Stomach (tissue), 8 donors: ENCODE measurements at regions not wholly inside any gene's neighbourhood (a gene's known extent, or its start where the extent isn't known, plus 50 kb on each side); places are given as distances from the start of the nearest gene placed in this dataset.

Source experiments
- DNase-seq, 2 donors: peaks; one replicate each; pipeline versions ENCODE4 v3.0.0 to v3.0.0-alpha.2; 2013 to 2019
- H3K27ac ChIP-seq, 5 donors: fragments of 200-600 bp in 4 of 5; sonication (generic) in 4 of 5; one replicate each; pipeline ENCODE4 v1.5.1; 2013 to 2019; ENCODE audit warnings: mild to moderate bottlenecking in 1 of 5, moderate library complexity in 1 of 5
- H3K27me3 ChIP-seq, 3 donors: fragments of 200-600 bp; sonication (generic); one replicate each; pipeline ENCODE4 v1.5.1; 2017 to 2019; ENCODE audit warnings: mixed run types in 1 of 3
- H3K36me3 ChIP-seq, 4 donors: fragments of 200-600 bp; sonication (generic); 1 replicate in 3 of 4; 2 replicates in 1 of 4; pipeline ENCODE4 v1.5.1; 2016 to 2019
- H3K4me1 ChIP-seq, 4 donors: fragments of 200-600 bp; sonication (generic); one replicate each; pipeline ENCODE4 v1.5.1; 2016 to 2019
- H3K4me3 ChIP-seq, 4 donors: fragments of 200-600 bp; sonication (generic) in 3 of 4; one replicate each; pipeline ENCODE4 v1.5.1; 2016 to 2019; ENCODE audit warnings: mild to moderate bottlenecking in 1 of 4
- H3K9me3 ChIP-seq, 4 donors: fragments of 200-600 bp; sonication (generic); one replicate each; pipeline ENCODE4 v1.5.1; 2016 to 2019
- EP300 ChIP-seq: sonication (generic); formaldehyde crosslinking; IDR thresholded peaks from one replicate; pipeline ENCODE4 v1.6.1; 2017; ENCODE audit warnings: antibody characterized with exemption
- POLR2A ChIP-seq, 4 donors: fragments of 450-650 bp; IDR thresholded peaks; one replicate each; pipeline ENCODE4 v1.6.1; 2016; ENCODE audit warnings: antibody characterized with exemption in 4 of 4, control low read depth in 2 of 4, mild to moderate bottlenecking in 1 of 4, moderate library complexity in 1 of 4
- POLR2AphosphoS5 ChIP-seq, 3 donors: sonication (generic); formaldehyde crosslinking; IDR thresholded peaks; one replicate each; pipeline ENCODE4 v1.6.1; 2016; ENCODE audit warnings: antibody characterized with exemption in 3 of 3
- WGBS, 5 donors: extraction: QIAGEN DNeasy Blood & Tissue Kit in 3 of 5; methylation state at CpG; one replicate each; pipeline versions ENCODE4 v1.1.5 to v1.1.7; 2013 to 2018; 5-methylcytosine and 5-hydroxymethylcytosine counted together
- intact Hi-C: fragments of 100-400 bp; cut with DNase I; formaldehyde crosslinking; loops from one replicate; pipeline ENCODE4 v1.15.1; 2023; ENCODE audit warnings: low total_unique reads
- TF ChIP-seq, protein P1 (sequence below), 7 experiments: fragments of 450-650 bp in 4 of 7; fragments of 200-600 bp in 3 of 7; sonication (generic) in 3 of 7; IDR thresholded peaks; one replicate each; pipeline ENCODE4 v1.5.1; 2016 to 2019; ENCODE audit warnings: antibody characterized with exemption in 7 of 7, control low read depth in 2 of 7, mild to moderate bottlenecking in 1 of 7
- donor health status: healthy with polysubstance abuse.
- donor health status: Bipolar disorder and iron deficiency.
- donor health status: healthy.

DNA sequence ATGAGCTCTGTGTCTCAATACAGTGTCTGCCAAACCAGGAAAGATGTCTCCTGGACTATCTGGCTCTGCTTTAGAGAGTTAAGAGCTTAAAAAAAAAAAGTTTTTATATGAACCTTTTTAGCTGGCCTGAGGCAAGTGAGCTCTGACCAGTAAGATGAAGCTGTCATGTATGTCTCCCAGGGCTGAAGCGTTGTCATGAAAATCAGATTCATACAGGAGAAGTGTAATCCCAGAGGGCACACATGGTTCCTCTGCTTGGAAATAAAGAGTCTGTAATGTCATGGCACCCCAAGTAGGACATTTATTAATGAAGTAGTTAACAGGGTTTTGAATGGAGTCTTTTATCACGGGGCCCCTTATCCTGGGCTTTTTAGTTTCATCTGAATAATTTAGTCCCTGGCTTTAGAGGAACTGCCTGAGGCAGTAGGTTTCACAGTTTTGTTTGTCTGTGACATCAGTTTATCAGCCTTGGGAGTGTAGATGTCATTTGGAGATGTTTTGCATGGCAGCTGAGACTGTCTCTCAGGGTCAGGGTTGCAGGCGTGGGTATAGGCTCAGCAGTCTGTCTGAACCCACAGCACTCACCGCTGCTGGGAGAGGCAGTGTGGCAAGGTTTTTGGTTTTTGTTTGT lies 223.3 kb downstream of the DIRAS2 start:
- no peaks in the 10 kb centered on the region for H3K9me3 ChIP-seq
- 79 to 83% (median 81%) methylated on average over 4 of the region's 4 CpGs for WGBS, 5 donors
- intact Hi-C loops: no loop called here

DNA sequence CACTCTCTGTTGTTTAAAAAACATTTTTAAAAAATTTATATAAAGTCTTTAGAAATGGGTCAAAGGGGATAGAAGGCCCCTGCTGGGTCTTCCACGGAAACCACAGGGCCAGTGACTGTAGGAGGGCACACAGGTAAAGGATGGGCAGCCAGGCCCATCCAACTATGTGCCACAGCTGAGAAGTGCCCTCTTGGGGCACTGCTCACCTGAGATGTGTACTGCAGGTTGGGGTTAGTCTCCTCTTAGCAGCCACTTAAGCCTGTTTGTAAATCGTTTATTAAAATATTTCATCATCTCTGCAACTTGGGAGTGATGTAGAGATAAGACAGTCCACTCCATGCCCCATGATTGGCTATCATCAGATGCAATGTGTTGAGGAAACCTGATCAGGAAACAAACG lies 222.4 kb downstream of the DIRAS2 start:
- Histone ChIP-seq H3K9me3 (no peaks in the 10 kb centered on the region), H3K4me1 (no peaks in the 10 kb centered on the region), H3K27ac (no peak overlapping the region), H3K27me3 (no peaks in the 10 kb centered on the region), H3K4me3 (no peak overlapping the region), H3K36me3 (no peaks in the 10 kb centered on the region)
- 67 to 78% (median 76%) methylated on average over 3 of the region's 3 CpGs for WGBS, 5 donors
- no peak for DNase-seq
- intact Hi-C loops: no loop called here
- TF ChIP-seq EP300 (no peak), POLR2A (IDR thresholded peaks at IDR 0.05) (no peak), POLR2AphosphoS5 (IDR thresholded peaks at IDR 0.05) (no peak)
- TF ChIP-seq, protein P1, sequence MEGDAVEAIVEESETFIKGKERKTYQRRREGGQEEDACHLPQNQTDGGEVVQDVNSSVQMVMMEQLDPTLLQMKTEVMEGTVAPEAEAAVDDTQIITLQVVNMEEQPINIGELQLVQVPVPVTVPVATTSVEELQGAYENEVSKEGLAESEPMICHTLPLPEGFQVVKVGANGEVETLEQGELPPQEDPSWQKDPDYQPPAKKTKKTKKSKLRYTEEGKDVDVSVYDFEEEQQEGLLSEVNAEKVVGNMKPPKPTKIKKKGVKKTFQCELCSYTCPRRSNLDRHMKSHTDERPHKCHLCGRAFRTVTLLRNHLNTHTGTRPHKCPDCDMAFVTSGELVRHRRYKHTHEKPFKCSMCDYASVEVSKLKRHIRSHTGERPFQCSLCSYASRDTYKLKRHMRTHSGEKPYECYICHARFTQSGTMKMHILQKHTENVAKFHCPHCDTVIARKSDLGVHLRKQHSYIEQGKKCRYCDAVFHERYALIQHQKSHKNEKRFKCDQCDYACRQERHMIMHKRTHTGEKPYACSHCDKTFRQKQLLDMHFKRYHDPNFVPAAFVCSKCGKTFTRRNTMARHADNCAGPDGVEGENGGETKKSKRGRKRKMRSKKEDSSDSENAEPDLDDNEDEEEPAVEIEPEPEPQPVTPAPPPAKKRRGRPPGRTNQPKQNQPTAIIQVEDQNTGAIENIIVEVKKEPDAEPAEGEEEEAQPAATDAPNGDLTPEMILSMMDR (IDR thresholded peaks at IDR 0.05): no peak

More for the DNA sequence above, 223.3 kb downstream of the DIRAS2 start:
- Histone ChIP-seq H3K4me3 (no peak overlapping the region), H3K27me3 (no peaks in the 10 kb centered on the region), H3K36me3 (no peaks in the 10 kb centered on the region), H3K4me1 (no peaks in the 10 kb centered on the region), H3K27ac (no peak overlapping the region)
- DNase-seq: no peak
- TF ChIP-seq POLR2A (IDR thresholded peaks at IDR 0.05) (no peak), POLR2AphosphoS5 (IDR thresholded peaks at IDR 0.05) (no peak), EP300 (no peak)
- TF ChIP-seq, protein P1 (IDR thresholded peaks at IDR 0.05): no peak

DNA sequence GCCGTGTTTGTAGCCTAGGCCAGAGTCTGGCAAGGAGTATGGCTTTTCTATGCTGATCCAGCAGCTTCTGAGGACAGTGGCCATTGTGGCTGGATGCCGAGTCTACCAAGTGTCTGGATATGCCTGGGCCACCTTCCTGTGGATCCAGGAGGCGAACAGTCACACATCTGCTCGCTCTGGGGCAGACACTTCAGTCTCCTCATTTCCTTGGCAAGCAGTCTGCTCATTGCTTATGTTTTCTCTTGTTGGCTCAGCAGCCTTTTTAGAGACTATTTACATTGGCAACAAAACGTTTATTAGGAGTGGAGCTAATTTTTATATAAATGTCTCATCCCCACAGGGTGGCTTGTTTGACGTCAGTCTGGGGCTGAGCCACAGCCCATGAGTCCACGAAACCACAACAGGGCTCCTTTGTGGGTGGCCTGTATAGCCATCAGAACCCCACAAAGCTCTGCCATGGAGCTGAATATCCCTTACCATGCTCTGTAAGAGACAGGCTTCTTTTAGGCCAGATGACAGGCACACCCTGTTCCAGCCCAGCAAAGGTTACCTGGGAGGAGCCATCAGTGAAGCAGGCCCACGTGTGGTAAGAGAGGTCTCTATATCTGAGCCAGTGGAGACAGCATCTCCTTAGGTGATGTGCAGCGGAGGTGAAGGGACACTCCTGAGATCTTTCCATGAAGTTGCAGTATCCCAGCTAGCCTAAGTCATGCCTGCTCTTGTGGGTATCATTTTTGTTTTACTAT lies 221.7 kb downstream of the DIRAS2 start:
- no peaks in the 10 kb centered on the region for H3K36me3 ChIP-seq
- H3K27me3 ChIP-seq: no peaks in the 10 kb centered on the region
- TF ChIP-seq, protein P1 (IDR thresholded peaks at IDR 0.05): no peak
- TF ChIP-seq POLR2A (IDR thresholded peaks at IDR 0.05): no peak
- TF ChIP-seq EP300: no peak
- TF ChIP-seq POLR2AphosphoS5 (IDR thresholded peaks at IDR 0.05): no peak
- no peaks in the 10 kb centered on the region for H3K4me1 ChIP-seq
- intact Hi-C loops: no loop called here
- 36 to 51% (median 39%) methylated on average over 9 of the region's 9 CpGs for WGBS, 5 donors
- H3K9me3 ChIP-seq: no peaks in the 10 kb centered on the region
- no peak overlapping the region for H3K27ac ChIP-seq
- H3K4me3 ChIP-seq: no peak overlapping the region
- DNase-seq: peak in 1 of 2 donors; percentile 21

DNA sequence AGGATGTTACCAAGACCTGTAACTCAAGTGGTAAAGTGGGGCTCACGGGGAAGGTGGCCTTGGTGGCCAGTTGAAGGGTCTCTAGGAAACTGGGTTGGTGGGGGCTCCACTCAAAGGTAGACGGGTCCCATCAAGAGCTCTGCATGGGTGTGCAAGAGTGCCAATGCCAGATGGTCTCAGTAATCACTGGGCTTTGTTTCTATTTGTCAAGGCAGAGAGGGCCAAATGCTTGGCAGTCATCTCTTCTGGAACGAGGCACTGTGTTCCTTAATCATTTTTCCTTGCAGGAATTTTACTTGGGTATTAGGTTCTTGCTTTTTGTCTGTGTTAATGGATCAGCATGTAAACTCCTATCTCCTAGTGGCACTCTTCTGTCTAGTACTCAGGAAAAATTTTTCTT lies 220.8 kb downstream of the DIRAS2 start:
- intact Hi-C loops: no loop called here

More for the DNA sequence above, 220.8 kb downstream of the DIRAS2 start:
- H3K27me3 ChIP-seq: no peaks in the 10 kb centered on the region
- H3K4me1 ChIP-seq: no peaks in the 10 kb centered on the region
- H3K9me3 ChIP-seq: no peaks in the 10 kb centered on the region
- no peaks in the 10 kb centered on the region for H3K36me3 ChIP-seq
- H3K4me3 ChIP-seq: no peak overlapping the region
- 57 to 76% (median 62%) methylated on average over 3 of the region's 3 CpGs for WGBS, 5 donors
- no peak for TF ChIP-seq POLR2A (IDR thresholded peaks at IDR 0.05)
- TF ChIP-seq, protein P1 (IDR thresholded peaks at IDR 0.05): no peak
- TF ChIP-seq EP300: no peak
- no peak for TF ChIP-seq POLR2AphosphoS5 (IDR thresholded peaks at IDR 0.05)
- no peak overlapping the region for H3K27ac ChIP-seq
- DNase-seq: no peak
